Fibroblast of gingiva (primary cell): ENCODE measurements at regions not wholly inside any gene's neighbourhood (a gene's known extent, or its start where the extent isn't known, plus 50 kb on each side); places are given as distances from the start of the nearest gene placed in this dataset.
"Not testable (repeated sequence)": the region's sequence is repeated elsewhere in the genome, so short reads cannot be mapped to it uniquely, and the experiment has no call there.

Experiments used
- DNase-seq: peaks from one replicate; pipeline ENCODE4 v3.0.0-alpha.2; 2011; ENCODE audit warnings: low read depth

- peak; percentile 59 for DNase-seq
These were observed 192.2 kb upstream of the HS6ST1 start for GRCh38 chr2:128510701-128511397.

DNA sequence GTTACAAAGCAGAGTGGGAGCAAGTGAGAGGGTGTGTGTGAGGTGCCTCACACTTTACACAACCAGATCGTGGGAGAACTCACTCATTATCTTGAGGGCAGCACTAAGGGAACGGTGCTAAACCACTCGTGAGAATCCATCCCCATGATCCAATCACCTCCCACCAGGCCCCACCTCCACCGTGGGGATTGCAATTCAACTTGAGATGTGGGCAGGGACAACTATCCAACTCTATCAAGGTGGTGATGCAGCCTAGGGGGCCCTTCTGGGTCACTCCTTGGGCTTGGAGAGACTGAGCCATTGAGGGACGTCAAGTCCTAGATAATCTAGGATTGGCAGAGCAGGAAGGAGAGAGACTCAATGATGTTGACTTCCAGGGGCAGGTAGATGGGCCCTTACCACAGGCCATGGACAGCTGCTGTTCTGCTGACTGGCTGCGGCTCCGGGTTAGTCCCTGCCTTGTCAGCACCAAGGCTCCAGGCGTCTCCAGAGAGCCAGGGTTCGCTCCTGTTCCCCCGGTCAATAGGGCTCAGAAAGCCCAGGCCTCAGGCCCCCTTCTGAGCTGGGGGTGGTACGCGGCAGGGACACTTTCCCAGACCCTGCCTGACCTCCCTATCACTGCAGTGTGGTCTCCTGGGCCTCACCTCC is 193.2 kb upstream of the HS6ST1 start:
- no peak for DNase-seq

DNA sequence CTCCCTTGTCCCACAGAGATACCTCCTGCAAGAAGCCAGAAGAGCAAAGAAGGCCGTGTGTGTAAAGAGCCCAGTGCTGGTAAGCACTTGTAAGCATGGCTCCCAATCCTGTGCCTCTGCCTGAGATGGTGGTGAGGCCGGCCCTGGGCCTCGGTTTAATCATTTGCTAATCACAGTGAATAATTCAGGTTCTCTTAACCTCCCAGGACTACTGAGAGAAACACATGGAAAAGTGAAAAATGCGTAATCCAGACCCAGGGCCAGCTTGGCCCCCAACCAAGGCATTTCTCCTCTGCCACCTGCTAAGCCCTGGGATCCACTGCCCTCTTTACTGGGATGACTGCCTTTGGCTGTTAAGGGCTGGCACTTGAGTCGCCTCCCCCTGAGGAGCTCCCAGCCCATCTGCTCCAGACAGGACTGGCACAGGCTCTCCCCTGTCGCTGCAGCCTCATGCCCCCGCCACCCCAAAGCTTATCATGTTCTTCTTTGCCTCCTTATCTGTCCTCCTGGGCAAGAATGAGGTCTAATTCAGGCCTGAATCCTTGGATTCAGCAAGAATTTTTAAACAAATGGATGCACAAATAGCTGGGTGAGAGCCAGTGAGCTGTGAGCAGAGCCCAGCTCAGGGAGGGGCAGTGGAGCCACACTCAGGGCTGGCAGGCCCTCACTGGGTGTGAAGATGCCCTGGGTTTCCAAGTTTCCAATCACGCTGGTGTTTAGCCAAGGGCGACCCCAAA is 193.9 kb upstream of the HS6ST1 start:
- no peak for DNase-seq

GRCh38 chr2:128513116-128513960 is 194.7 kb upstream of the HS6ST1 start:
- peak; percentile 27 for DNase-seq

GRCh38 chr2:128513961-128514283 is 195.3 kb upstream of the HS6ST1 start:
- no peak for DNase-seq

DNA sequence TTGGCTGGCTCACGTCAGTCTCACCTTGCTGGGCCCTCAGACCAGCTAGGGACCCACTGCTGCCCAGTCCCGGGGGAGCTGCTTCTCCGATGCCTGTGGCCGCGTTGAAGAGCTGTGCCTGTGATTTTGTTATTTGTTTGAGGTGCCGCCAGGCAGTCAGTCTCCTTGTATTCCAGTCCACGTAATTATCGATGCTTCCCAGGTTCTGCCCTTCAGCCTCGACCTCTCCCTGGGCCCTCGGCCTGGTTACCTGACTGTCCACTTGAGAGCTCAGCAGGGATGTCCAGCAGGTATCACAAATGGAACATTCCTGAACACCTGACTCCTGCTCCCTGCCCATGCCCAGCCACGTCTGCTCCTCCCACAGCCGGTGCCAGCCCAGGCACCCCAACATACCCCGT is 195.9 kb upstream of the HS6ST1 start:
- DNase-seq, result no peak

DNA sequence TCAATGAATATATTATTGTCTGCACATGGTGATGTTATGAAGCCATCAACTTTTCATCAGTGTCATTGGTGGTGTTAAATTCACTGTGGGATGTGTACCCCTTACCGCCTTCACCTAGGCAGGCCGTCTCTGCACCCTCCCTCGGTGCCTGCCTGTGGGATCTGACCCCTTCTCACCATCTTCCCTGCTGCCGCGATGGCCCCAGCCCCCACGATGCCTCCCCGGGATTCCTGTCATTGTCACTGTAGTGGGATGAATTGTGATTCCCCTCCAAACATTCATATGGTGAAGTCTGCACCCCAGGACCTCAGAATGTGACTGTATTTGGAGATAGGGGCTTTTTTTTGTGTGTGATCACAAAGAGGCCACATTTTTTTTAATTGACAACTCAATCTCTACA is 198.3 kb upstream of the HS6ST1 start:
- DNase-seq, result no peak

- DNase-seq, result not testable (repeated sequence)
These were observed 200.4 kb upstream of the HS6ST1 start for GRCh38 chr2:128519028-128519427.

DNA sequence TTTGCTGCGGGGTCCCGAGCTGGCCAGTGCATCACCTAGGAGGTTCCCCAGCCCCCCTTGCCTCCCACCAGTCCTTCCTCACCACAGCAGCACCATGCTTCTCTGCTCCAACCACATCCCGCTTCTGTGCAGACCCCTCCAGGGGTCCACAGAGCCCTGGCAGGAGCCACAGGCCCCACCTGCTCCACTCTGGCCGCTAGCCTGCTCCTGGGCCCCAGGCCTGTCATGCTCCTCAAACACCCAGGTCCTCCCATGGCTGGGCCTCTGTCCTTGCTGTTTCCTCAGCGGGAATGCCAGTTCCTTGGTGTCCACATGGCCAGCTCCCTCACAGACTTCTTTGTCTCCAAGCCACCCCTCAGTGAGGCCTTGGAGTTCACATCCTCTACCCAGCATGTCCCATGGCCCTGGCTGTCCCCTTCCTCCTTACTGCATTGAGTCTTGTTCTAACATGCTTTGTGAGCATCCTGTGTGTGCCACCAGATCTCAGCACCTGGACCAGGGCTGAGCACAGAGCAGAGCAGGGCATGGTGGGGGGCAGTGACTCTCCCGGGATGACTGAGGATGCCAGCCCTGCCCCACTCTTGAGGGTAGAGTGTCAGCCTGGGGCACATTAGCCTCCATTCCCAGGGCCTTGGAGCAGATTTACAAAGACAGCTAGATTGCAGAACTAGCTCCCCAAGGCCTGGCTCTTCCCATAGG is 201.0 kb upstream of the HS6ST1 start:
- no peak for DNase-seq

- no peak for DNase-seq
These were observed 201.7 kb upstream of the HS6ST1 start for GRCh38 chr2:128520340-128520739.

- DNase-seq, result no peak
These were observed 202.1 kb upstream of the HS6ST1 start for GRCh38 chr2:128520791-128521190.

- no peak for DNase-seq
These were observed 202.8 kb upstream of the HS6ST1 start for GRCh38 chr2:128521482-128521881.

DNA sequence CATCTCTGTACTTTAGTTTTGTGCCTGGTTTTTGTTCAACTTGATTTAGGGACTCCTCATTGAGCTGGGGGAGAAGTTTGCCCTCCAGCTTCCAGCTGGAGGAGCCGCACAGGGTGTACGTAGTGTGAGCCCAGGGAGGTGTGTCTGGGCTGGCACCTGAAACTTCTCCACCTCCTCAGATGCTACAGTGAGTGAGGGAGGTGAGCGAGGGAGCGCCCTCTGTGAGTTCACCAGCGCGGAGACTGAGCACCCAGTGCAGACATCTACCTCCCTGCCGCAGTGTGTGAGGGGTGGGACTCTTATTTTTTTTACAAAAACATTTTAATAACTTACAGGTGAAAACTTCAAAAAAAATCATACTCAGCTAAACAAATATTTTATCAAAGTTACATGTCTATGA is 204.2 kb upstream of the HS6ST1 start:
- DNase-seq, result no peak

DNA sequence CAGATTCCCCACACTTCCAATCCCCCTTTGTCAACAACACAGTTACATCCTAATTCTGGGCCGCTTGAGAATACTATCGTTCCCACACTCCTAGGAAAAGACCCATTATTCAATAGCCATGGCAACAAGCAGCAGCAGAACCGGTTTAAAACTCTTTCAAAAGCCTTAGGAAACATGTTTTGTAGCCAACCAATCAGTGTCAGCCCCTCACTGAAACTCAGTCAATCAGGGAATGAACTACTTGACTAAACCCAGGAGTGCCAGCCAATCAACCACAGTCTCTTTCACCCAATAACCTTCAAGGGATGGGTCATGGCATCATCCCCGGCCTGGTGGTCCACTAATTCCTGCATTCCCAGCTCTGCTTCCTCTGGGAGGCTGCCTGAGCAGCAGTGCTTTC is 204.8 kb upstream of the HS6ST1 start:
- no peak for DNase-seq

DNA sequence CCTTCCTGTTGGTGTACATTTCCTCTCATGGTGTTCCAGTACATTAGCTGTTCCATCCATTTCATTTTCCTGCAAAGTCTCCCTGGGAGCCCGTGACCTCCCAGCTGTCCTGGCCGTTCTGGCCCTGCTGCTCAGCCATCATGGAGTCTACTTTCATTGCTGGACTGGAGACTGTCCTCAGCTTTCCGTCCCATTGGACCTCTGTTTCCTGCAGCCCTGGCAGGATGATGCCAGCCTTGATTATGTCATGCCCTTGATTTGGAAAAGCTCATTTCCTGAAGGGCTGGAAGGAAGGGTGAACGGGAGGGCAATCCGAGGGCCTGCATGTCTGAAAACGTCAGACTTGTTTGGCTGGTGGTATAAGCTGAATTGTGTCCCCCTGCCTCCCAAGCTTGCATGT is 205.5 kb upstream of the HS6ST1 start:
- DNase-seq, result no peak

- no peak for DNase-seq
These were observed 207.0 kb upstream of the HS6ST1 start for GRCh38 chr2:128525653-128526052.

GRCh38 chr2:128526455-128526976 is 207.8 kb upstream of the HS6ST1 start:
- DNase-seq, result no peak

DNA sequence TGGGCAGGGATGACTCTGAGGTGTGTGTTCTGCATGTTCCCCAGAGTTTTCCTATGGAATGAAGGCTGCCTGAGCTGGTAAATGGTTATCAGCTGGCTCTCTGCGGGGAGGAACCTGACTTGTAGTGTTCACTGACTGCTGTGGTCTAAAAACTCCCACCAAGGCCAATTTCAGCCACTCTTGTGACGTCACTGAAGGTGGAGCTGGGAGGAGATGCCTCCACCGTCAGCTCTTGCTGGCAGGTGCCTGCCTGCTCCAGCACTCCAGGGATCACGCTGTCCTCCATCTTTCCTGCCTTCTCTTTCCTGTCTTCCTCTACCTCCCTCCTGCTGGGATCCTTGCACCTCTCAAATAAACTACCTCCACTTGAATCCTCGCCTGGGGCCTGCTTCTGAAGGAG is 209.5 kb upstream of the HS6ST1 start:
- no peak for DNase-seq

DNA sequence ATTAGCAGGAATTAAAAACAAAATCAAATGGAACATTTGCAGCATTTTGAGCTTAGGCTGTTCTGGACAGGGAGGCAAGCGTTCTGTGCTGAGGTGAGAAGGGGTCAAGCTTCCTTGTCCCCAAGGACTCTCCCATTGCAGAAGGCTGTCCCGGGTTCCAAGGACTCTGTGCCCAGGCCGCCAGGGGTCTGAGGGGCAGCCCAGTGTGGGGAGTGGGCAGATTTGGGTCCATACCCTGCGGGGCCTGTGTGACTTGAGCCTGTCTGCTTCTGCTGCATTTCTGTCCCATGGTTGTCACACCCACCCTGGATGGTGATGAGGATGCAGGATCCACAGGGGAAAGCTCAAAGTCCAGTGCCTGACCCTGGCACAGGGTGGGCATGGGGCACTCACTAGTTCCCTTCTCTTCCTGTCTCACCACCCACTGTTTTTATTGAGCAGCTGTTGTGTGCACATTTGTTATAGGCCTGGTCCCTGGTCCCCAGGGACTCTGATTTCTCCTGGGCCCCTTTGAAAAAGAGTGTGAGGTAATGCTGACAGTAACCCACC is 211.4 kb upstream of the HS6ST1 start:
- no peak for DNase-seq

- no peak for DNase-seq
These were observed 213.2 kb upstream of the HS6ST1 start for GRCh38 chr2:128531856-128532255.

DNA sequence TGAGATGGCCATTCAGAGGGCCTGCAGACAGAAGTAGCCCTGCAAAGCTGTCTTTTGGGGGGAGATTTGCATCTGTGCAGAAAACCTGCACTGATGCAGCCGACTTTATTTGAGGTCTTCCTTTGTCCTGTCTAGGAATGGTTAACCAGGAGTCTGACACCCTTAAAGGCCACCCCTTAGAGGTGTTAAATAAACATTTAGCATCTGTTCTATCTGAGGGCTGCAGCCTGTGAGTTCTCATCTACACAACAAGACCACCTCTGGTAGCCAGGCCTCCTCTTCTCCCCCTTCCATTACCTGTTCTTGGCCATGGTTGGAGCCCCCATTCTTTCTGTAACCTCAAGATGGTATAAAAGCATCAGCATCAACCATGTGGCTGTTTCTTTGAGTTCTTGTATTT is 214.4 kb upstream of the HS6ST1 start:
- no peak for DNase-seq
